Osteocyte (in vitro differentiated cells): ENCODE measurements at regions not wholly inside any gene's neighbourhood (a gene's known extent, or its start where the extent isn't known, plus 50 kb on each side); places are given as distances from the start of the nearest gene placed in this dataset.
"Not testable (repeated sequence)": the region's sequence is repeated elsewhere in the genome, so short reads cannot be mapped to it uniquely, and the experiment has no call there.

Experiments
- DNase-seq: peaks from one replicate; pipeline ENCODE4 v3.0.0; 2021; ENCODE audit warnings: mixed read lengths; ENCODE audit not compliant: unreplicated experiment; ENCODE audit errors: extremely low spot score
- H3K27ac Mint-ChIP-seq: one replicate; pipeline ENCODE4 v1.8.0; 2021; ENCODE audit warnings: mild to moderate bottlenecking, mixed read lengths; ENCODE audit not compliant: unreplicated experiment
- H3K27me3 Mint-ChIP-seq: one replicate; pipeline ENCODE4 v1.8.0; 2021; ENCODE audit warnings: mixed read lengths; ENCODE audit not compliant: unreplicated experiment
- H3K36me3 Mint-ChIP-seq: one replicate; pipeline ENCODE4 v1.8.0; 2021; ENCODE audit warnings: mixed read lengths; ENCODE audit not compliant: unreplicated experiment
- H3K4me1 Mint-ChIP-seq: one replicate; pipeline ENCODE4 v1.8.0; 2021; ENCODE audit warnings: mixed read lengths; ENCODE audit not compliant: unreplicated experiment
- H3K4me3 Mint-ChIP-seq: one replicate; pipeline ENCODE4 v1.8.0; 2021; ENCODE audit warnings: mild to moderate bottlenecking, moderate library complexity, mixed read lengths; ENCODE audit not compliant: unreplicated experiment
- H3K9me3 Mint-ChIP-seq: one replicate; pipeline ENCODE4 v1.8.0; 2021; ENCODE audit warnings: mixed read lengths; ENCODE audit not compliant: unreplicated experiment
- CTCF ChIP-seq: fragments of 200-600 bp; sonication (generic); IDR thresholded peaks from 2 replicates; pipeline ENCODE4 v1.5.0; 2021; ENCODE audit warnings: antibody characterized with exemption, mild to moderate bottlenecking, moderate library complexity

GRCh38 chr16:72455743-72456659 is 284.0 kb upstream of the PMFBP1 start:
- Mint-ChIP-seq H3K9me3 (peaks cover 41% of the 10 kb centered on the region), H3K27me3 (no peaks in the 10 kb centered on the region), H3K4me1 (peaks cover 4% of the 10 kb centered on the region), H3K4me3 (no peak overlapping the region), H3K36me3 (peaks cover 16% of the 10 kb centered on the region), H3K27ac (no peak overlapping the region)
- no peak for TF ChIP-seq CTCF
- no peak for DNase-seq

DNA sequence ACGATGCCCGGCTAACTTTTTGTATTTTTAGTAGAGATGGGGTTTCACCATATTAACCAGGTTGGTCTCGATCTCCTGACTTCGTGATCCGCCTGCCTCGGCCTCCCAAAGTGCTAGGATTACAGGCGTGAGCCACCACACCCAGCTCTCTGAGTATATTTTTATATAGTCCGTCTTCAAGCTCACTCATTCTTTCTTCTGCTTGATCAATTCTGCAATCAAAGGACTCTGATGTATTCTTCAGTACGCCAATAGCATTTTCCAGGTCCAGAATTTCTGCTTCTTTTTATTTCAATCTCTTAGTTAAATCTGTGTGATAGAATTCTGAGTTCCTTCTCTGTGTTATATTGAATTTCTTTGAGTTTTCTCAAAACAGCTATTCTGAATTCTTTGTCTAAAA is 281.9 kb upstream of the PMFBP1 start:
- not testable (repeated sequence) for DNase-seq, H3K4me3 Mint-ChIP-seq, H3K27me3 Mint-ChIP-seq, H3K27ac Mint-ChIP-seq, H3K4me1 Mint-ChIP-seq
- H3K9me3 Mint-ChIP-seq: peaks cover 58% of the 10 kb centered on the region
- peaks cover 19% of the 10 kb centered on the region for H3K36me3 Mint-ChIP-seq

DNA sequence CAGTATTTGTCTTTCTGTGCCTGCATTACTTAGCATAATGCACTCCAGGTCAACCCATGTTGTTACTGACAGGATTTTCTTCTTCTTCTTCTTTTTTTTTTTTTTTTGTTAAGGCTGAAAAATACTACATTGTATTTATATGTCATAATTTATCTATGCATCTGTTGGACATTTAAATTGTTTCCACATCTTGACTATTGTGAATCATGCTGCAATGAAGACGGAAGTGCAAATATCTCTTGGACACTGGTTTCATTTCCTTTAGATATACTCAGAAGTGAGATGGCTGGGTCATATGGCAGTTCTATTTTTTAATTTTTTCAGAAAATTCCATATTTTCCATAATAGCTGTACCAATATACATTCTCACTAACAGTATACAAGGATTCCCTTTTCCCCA is 272.7 kb upstream of the PMFBP1 start:
- H3K27ac Mint-ChIP-seq: no peak overlapping the region
- H3K36me3 Mint-ChIP-seq: peaks cover 9% of the 10 kb centered on the region
- H3K4me1 Mint-ChIP-seq: no peaks in the 10 kb centered on the region
- peaks cover 48% of the 10 kb centered on the region for H3K9me3 Mint-ChIP-seq
- no peak for TF ChIP-seq CTCF
- no peaks in the 10 kb centered on the region for H3K27me3 Mint-ChIP-seq
- no peak for DNase-seq
- H3K4me3 Mint-ChIP-seq: no peak overlapping the region

- Mint-ChIP-seq H3K9me3 (peaks cover 42% of the 10 kb centered on the region), H3K27ac (no peak overlapping the region), H3K27me3 (no peaks in the 10 kb centered on the region), H3K4me3 (no peak overlapping the region), H3K36me3 (peaks cover 9% of the 10 kb centered on the region), H3K4me1 (no peaks in the 10 kb centered on the region)
- TF ChIP-seq CTCF: no peak
- DNase-seq: no peak
These were observed 271.9 kb upstream of the PMFBP1 start for GRCh38 chr16:72443809-72444208.

DNA sequence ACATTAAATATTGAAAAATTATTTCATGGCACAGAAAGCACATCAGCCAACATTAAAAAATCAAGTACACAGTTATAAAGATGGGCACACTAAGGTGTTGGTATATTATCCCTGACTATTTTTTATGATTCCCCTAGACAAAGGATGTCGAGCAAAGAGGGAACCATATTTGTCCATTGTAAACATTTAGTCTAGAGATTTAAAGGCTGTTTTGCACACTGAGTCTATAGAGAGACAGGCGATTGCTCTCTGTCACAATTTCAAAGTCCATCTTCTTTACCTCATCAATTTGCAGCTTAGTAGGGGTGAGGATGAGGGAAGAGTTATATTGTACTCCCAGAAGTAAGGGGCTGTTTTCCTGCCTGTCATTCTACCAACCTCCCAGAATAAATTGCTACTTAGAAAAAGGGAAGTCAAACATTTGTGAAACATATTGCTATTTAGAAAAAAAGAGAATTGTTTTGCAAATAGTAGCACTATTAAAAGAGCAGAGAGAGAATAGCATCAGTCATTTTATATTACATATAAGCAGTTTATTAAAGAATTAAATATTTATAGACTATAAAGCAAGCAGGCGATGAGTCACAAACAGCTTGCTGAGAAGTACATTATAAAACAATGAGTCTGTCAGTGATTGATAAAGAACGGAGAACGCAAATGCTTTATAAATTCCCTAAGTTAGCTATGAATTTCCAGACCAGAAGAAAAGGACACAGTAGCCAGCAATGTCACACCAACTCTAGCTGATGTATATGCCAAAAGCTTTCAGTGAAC is 270.6 kb upstream of the PMFBP1 start:
- Mint-ChIP-seq H3K9me3 (peaks cover 30% of the 10 kb centered on the region), H3K4me3 (no peak overlapping the region), H3K36me3 (peaks cover 9% of the 10 kb centered on the region), H3K4me1 (no peaks in the 10 kb centered on the region), H3K27ac (no peak overlapping the region), H3K27me3 (no peaks in the 10 kb centered on the region)
- no peak for TF ChIP-seq CTCF
- no peak for DNase-seq
